Activated CD8-positive, alpha-beta T cell treated with anti-CD3 and anti-CD28 coated beads for 36 hours (primary cell): ENCODE measurements at regions not wholly inside any gene's neighbourhood (a gene's known extent, or its start where the extent isn't known, plus 50 kb on each side); places are given as distances from the start of the nearest gene placed in this dataset.

Source experiments
- ATAC-seq: fragments of 200-7000 bp; cut with Tn5 transposase; one replicate; pipeline ENCODE4 v1.10.0; 2021; ENCODE audit warnings: mild to moderate bottlenecking, moderate library complexity
- CTCF ChIA-PET: fragments of 350-600 bp; sonication (Branson Sonifier 250); formaldehyde crosslinking; loops from one replicate; lab custom pipeline; 2021; ENCODE audit warnings: antibody characterized with exemption; lab: Charles Lee
- POLR2A ChIA-PET: fragments of 350-600 bp; sonication (Branson Sonifier 250); formaldehyde crosslinking; loops from one replicate; lab custom pipeline; 2021; ENCODE audit warnings: antibody characterized with exemption; lab: Charles Lee
- DNase-seq: peaks from one replicate; pipeline ENCODE4 v3.0.0-alpha.2; 2020
- H3K27ac Mint-ChIP-seq: one replicate; pipeline ENCODE4 v1.8.0; 2021; ENCODE audit warnings: mild to moderate bottlenecking, mixed read lengths
- H3K27me3 Mint-ChIP-seq: one replicate; pipeline ENCODE4 v1.8.0; 2021; ENCODE audit warnings: mixed read lengths
- H3K36me3 Mint-ChIP-seq: one replicate; pipeline ENCODE4 v1.8.0; 2021; ENCODE audit warnings: low read depth, mixed read lengths
- H3K4me1 Mint-ChIP-seq: one replicate; pipeline ENCODE4 v1.8.0; 2021; ENCODE audit warnings: low read depth, mixed read lengths
- H3K4me3 Mint-ChIP-seq: one replicate; pipeline ENCODE4 v1.8.0; 2021; ENCODE audit warnings: mild to moderate bottlenecking, moderate library complexity, mixed read lengths
- H3K9me3 Mint-ChIP-seq: one replicate; pipeline ENCODE4 v1.8.0; 2021; ENCODE audit warnings: mixed read lengths
- intact Hi-C: fragments of 100-400 bp; cut with micrococcal nuclease; formaldehyde crosslinking; loops from one replicate; pipeline ENCODE4 v1.10.0; 2022
- TF ChIP-seq, protein P1 (sequence below): fragments of 200-600 bp; IDR thresholded peaks from one replicate; pipeline ENCODE4 v1.8.0; 2022; ENCODE audit warnings: antibody characterized with exemption, mild to moderate bottlenecking

DNA sequence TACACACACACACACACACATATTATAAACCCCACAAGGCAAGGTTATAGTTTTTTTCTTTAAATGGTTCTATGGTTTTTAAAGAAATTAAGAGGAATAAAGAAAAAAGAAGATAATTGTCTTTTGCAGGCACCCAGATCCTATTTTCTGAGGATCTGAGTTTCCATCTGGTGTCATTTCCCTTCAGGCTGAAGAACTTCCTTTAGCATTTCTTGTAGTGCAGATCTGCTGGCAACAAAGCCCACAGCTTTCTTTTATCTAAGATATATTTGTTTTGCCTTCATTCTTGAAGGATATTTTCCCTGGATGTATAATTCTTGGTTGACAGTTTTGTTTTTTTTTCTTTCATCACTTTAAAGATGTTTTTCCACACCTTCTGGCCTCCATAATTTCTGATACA lies 57.6 kb upstream of the PMEPA1 start:
- ChIA-PET CTCF (no interaction called here), POLR2A (no interaction called here)
- TF ChIP-seq, protein P1, sequence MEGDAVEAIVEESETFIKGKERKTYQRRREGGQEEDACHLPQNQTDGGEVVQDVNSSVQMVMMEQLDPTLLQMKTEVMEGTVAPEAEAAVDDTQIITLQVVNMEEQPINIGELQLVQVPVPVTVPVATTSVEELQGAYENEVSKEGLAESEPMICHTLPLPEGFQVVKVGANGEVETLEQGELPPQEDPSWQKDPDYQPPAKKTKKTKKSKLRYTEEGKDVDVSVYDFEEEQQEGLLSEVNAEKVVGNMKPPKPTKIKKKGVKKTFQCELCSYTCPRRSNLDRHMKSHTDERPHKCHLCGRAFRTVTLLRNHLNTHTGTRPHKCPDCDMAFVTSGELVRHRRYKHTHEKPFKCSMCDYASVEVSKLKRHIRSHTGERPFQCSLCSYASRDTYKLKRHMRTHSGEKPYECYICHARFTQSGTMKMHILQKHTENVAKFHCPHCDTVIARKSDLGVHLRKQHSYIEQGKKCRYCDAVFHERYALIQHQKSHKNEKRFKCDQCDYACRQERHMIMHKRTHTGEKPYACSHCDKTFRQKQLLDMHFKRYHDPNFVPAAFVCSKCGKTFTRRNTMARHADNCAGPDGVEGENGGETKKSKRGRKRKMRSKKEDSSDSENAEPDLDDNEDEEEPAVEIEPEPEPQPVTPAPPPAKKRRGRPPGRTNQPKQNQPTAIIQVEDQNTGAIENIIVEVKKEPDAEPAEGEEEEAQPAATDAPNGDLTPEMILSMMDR, result no peak
- ATAC-seq, result no peak
- Mint-ChIP-seq H3K36me3 (no peaks in the 10 kb centered on the region), H3K27me3 (peaks cover 10% of the 10 kb centered on the region), H3K4me3 (no peak overlapping the region), H3K27ac (no peak overlapping the region), H3K9me3 (peaks cover 6% of the 10 kb centered on the region), H3K4me1 (peaks cover 6% of the 10 kb centered on the region)
- no peak for DNase-seq
- intact Hi-C loops, result no loop called here

DNA sequence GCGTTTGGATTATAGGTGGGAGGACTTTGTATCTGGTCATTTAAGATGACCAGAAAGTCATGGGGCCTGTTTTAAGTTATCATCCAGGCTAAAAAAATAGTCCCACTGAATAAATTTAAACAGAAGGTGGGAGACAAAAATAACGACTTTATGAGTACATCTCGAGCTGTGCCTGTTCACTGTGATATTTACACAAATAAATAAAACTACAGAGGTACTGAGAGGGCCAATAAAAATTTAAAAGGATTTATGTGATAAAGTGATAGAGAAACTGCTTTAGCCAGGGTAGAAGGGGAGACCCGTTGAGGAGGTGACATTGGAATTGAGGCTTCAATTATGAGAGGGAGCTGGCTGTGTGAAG lies 53.4 kb upstream of the PMEPA1 start:
- POLR2A ChIA-PET, result no interaction called here
- TF ChIP-seq, protein P1, result no peak
- peaks cover 12% of the 10 kb centered on the region for H3K27me3 Mint-ChIP-seq
- no peak overlapping the region for H3K27ac Mint-ChIP-seq
- H3K9me3 Mint-ChIP-seq, result peaks cover 6% of the 10 kb centered on the region
- H3K36me3 Mint-ChIP-seq, result no peaks in the 10 kb centered on the region
- intact Hi-C loops, result no loop called here
- CTCF ChIA-PET, result interaction anchor here (1.1 kb wide), 1 partner anchor 45 kb away, joined by 3 read pairs; no protein-coding TSS in a partner anchor
- H3K4me1 Mint-ChIP-seq, result no peaks in the 10 kb centered on the region
- H3K4me3 Mint-ChIP-seq, result no peak overlapping the region
- ATAC-seq (no peak), DNase-seq (no peak)

DNA sequence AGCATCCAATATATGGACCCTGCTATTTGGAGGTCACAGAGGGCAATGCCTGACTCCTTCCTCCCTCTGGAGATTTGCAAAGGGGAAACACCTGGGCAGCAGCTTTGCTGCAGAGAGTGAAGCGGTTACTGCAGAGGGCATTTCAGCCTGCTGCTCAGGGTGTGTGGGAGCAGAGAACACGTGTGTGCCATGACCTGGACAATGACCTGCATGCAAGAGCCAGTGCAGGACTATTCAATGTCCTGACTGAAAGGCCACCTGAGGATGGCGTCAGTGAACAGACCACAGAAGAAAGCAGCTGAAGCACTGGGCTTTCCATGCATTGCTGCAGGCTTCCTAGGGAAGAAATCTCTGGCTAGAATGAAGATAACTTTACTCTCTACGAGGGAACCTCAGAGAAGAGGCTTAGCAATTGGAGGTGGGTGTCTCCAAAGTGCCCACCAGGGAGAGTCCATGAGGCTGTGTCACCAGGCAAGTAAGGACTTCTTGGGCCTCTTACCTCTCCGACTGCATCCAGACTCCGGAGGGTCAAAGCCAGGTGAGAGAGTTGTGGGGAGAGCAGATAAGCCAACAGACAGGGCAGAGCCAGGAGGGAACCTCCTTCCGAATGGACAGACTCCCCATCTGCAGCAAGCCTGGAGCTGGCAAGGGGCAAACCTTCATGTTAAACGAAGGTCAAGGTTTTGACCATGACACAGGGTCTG lies 52.9 kb upstream of the PMEPA1 start:
- Mint-ChIP-seq H3K27me3 (peaks cover 8% of the 10 kb centered on the region), H3K4me1 (no peaks in the 10 kb centered on the region), H3K27ac (no peak overlapping the region), H3K9me3 (peaks cover 6% of the 10 kb centered on the region), H3K36me3 (no peaks in the 10 kb centered on the region), H3K4me3 (no peak overlapping the region)
- DNase-seq (no peak), ATAC-seq (no peak)
- ChIA-PET POLR2A (no interaction called here), CTCF (no interaction called here)
- TF ChIP-seq, protein P1, result no peak
- intact Hi-C loops, result no loop called here

DNA sequence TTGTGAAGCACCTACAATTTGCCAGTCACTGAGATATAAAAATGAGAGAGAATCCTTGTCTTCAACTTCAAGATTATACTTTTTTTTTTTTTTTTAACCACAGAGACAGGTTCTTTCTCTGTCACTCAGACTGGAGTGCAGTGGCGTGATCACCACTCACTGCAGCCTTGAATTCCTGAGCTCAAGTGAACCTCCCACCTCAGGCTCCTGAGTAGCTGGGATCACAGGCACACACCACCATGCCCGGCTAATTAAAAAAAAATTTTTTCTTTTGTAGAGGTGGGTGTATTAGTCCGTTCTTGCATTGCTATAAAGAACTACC lies 51.6 kb upstream of the PMEPA1 start:
- TF ChIP-seq, protein P1, result no peak
- no peak overlapping the region for H3K27ac Mint-ChIP-seq
- no peak for ATAC-seq
- H3K4me3 Mint-ChIP-seq, result no peak overlapping the region
- intact Hi-C loops, result no loop called here
- no peaks in the 10 kb centered on the region for H3K4me1 Mint-ChIP-seq
- peaks cover 8% of the 10 kb centered on the region for H3K27me3 Mint-ChIP-seq
- no peaks in the 10 kb centered on the region for H3K36me3 Mint-ChIP-seq
- H3K9me3 Mint-ChIP-seq, result peaks cover 6% of the 10 kb centered on the region
- ChIA-PET CTCF (no interaction called here), POLR2A (no interaction called here)
- no peak for DNase-seq

DNA sequence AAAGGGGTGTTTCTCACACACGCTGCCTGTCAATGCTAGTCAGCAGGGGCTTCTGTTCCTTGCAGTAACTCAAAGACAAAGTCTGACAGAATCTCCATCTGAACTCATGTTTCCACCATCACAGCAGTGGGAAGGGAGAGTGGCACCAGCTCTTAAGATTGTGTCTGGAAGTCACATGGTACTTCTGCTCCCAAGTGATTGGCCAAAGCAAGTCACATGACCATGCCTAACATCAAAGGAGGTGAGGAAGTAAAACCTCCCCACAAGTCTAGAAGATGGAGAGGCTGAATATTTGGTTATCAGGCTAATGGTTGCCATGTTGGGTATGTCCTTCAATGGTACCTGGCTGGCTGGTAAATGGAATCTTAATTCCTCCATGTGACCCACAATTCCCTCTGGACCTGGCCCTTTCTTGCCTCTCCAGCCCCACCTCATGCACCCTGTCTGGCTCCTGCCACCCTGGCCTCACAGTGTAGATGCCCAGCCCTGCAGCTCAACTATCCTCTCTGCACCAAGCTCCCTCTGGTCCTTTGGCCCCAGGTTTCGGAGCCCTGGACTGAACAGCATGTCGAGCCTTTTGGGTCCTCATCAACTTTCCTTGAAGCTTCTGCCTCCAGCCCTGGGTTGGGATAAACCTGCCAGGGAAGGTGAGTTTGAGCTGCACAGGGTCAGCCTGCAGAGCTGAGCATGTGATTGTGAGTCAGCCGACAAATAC lies 51.0 kb upstream of the PMEPA1 start:
- no peaks in the 10 kb centered on the region for H3K36me3 Mint-ChIP-seq
- DNase-seq, result no peak
- TF ChIP-seq, protein P1, result no peak
- ChIA-PET POLR2A (no interaction called here), CTCF (no interaction called here)
- H3K4me3 Mint-ChIP-seq, result no peak overlapping the region
- H3K9me3 Mint-ChIP-seq, result peaks cover 6% of the 10 kb centered on the region
- H3K27me3 Mint-ChIP-seq, result peaks cover 8% of the 10 kb centered on the region
- H3K4me1 Mint-ChIP-seq, result no peaks in the 10 kb centered on the region
- no peak overlapping the region for H3K27ac Mint-ChIP-seq
- ATAC-seq, result no peak
- intact Hi-C loops, result no loop called here
